SK-N-MC (cell line): ENCODE measurements at regions not wholly inside any gene's neighbourhood (a gene's known extent, or its start where the extent isn't known, plus 50 kb on each side); places are given as distances from the start of the nearest gene placed in this dataset.

Experiments used
- DNase-seq: peaks from one replicate; pipeline ENCODE4 v3.0.0-alpha.2; 2011; ENCODE audit warnings: low read depth, low spot score
- H3K27ac ChIP-seq: fragments of 200-600 bp; sonication (generic); 2 replicates; pipeline ENCODE4 v1.5.1; 2016; ENCODE audit warnings: mixed run types
- H3K36me3 ChIP-seq: fragments of 200-600 bp; sonication (generic); 2 replicates; pipeline ENCODE4 v1.6.1; 2017; ENCODE audit warnings: antibody characterized with exemption, low read length, mixed read lengths; ENCODE audit not compliant: insufficient read depth
- H3K4me3 ChIP-seq: fragments of 200-600 bp; sonication (generic); 2 replicates; pipeline ENCODE4 v1.5.1; 2016
- H3K9ac ChIP-seq: fragments of 200-600 bp; sonication (generic); 2 replicates; pipeline ENCODE4 v1.8.0; 2017; ENCODE audit warnings: mixed run types, mixed read lengths; ENCODE audit not compliant: insufficient read length
- H3K9me3 ChIP-seq: fragments of 200-600 bp; sonication (generic); 2 replicates; pipeline ENCODE4 v1.6.1; 2017; ENCODE audit warnings: low read depth, mild to moderate bottlenecking, antibody characterized with exemption, low read length, moderate library complexity, mixed read lengths
- EZH2 ChIP-seq: fragments of 200-600 bp; sonication (generic); IDR thresholded peaks from one replicate; pipeline ENCODE4 v1.6.1; 2017; ENCODE audit warnings: antibody characterized with exemption
- FOXP2 ChIP-seq: optimal IDR thresholded peaks from 2 replicates; pipeline ENCODE3; 2011; ENCODE audit warnings: mild to moderate bottlenecking, moderate library complexity; ENCODE audit not compliant: insufficient read depth; ENCODE audit errors: extremely low read length, control extremely low read depth
- POLR2AphosphoS5 ChIP-seq: IDR thresholded peaks from 2 replicates; pipeline ENCODE4 v1.6.1; 2012; ENCODE audit warnings: mild to moderate bottlenecking, low read depth, low read length, borderline replicate concordance

GRCh38 chr14:66420251-66421006 lies 65.7 kb upstream of the CCDC196 start:
- DNase-seq: no peak
- Histone ChIP-seq H3K4me3 (no peak overlapping the region), H3K27ac (no peak overlapping the region), H3K36me3 (no peaks in the 10 kb centered on the region), H3K9me3 (no peaks in the 10 kb centered on the region), H3K9ac (no peak overlapping the region)
- TF ChIP-seq FOXP2 (no peak), POLR2AphosphoS5 (no peak), EZH2 (no peak)

- no peaks in the 10 kb centered on the region for H3K9me3 ChIP-seq
- no peak overlapping the region for H3K27ac ChIP-seq
- DNase-seq: no peak
- H3K4me3 ChIP-seq: no peak overlapping the region
- no peak overlapping the region for H3K9ac ChIP-seq
- no peaks in the 10 kb centered on the region for H3K36me3 ChIP-seq
- TF ChIP-seq FOXP2 (no peak), EZH2 (no peak), POLR2AphosphoS5 (no peak)
Measured at GRCh38 chr14:66421990-66422946, 63.9 kb upstream of the CCDC196 start.

DNA sequence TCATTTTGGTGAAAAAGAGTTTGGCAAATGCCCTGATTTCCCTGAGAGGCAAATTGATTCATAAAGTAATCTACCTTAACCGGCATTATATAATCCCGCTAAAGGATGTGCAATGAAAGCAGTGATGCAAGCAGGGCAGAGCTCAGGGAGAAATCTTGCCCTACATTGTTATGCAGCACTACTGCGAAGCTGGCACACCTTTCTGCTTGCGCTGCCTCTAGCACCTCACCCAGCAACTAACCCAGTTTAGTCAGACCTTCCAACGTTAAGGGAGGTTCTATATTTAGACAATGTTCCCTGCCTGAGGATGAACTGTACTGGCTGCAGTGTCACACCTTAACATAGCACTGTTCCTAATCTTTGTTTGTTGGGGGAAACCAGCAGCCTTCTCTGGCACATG lies 60.8 kb upstream of the CCDC196 start:
- DNase-seq: no peak
- H3K9ac ChIP-seq: no peak overlapping the region
- no peak overlapping the region for H3K27ac ChIP-seq
- TF ChIP-seq FOXP2 (no peak), EZH2 (no peak), POLR2AphosphoS5 (no peak)
- no peak overlapping the region for H3K4me3 ChIP-seq
- no peaks in the 10 kb centered on the region for H3K9me3 ChIP-seq
- no peaks in the 10 kb centered on the region for H3K36me3 ChIP-seq

GRCh38 chr14:66426451-66426850 lies 59.7 kb upstream of the CCDC196 start:
- no peak for TF ChIP-seq EZH2
- no peak for TF ChIP-seq FOXP2
- no peak for TF ChIP-seq POLR2AphosphoS5
- Histone ChIP-seq H3K9me3 (no peaks in the 10 kb centered on the region), H3K9ac (no peak overlapping the region), H3K4me3 (no peak overlapping the region), H3K27ac (no peak overlapping the region), H3K36me3 (no peaks in the 10 kb centered on the region)
- no peak for DNase-seq

GRCh38 chr14:66432334-66432733 lies 53.8 kb upstream of the CCDC196 start:
- no peak overlapping the region for H3K4me3 ChIP-seq
- H3K36me3 ChIP-seq: no peaks in the 10 kb centered on the region
- no peak for TF ChIP-seq POLR2AphosphoS5
- no peak for TF ChIP-seq FOXP2
- no peak for TF ChIP-seq EZH2
- H3K27ac ChIP-seq: no peak overlapping the region
- H3K9ac ChIP-seq: no peak overlapping the region
- no peak for DNase-seq
- no peaks in the 10 kb centered on the region for H3K9me3 ChIP-seq

DNA sequence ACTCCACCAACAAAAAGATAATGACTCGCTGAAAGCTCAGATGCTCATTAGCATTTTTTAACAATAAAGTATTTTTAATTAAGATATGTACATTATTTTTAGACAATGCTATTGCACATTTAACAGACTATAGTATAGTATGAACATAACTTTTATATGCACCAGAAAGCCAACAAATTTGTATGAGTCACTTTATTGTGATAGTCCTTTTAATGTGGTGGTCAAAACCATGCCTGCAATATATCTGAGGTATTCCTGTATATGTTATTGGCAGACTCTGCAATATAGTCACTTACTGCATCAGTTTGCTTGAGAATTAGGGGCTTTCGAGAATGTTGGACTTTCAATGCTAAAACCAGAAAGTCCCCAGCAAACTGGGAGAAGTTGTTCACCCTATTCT lies 51.7 kb upstream of the CCDC196 start:
- Histone ChIP-seq H3K9me3 (no peaks in the 10 kb centered on the region), H3K9ac (no peak overlapping the region), H3K4me3 (no peak overlapping the region), H3K27ac (no peak overlapping the region), H3K36me3 (no peaks in the 10 kb centered on the region)
- no peak for DNase-seq
- TF ChIP-seq EZH2: no peak
- TF ChIP-seq FOXP2: no peak
- TF ChIP-seq POLR2AphosphoS5: no peak

DNA sequence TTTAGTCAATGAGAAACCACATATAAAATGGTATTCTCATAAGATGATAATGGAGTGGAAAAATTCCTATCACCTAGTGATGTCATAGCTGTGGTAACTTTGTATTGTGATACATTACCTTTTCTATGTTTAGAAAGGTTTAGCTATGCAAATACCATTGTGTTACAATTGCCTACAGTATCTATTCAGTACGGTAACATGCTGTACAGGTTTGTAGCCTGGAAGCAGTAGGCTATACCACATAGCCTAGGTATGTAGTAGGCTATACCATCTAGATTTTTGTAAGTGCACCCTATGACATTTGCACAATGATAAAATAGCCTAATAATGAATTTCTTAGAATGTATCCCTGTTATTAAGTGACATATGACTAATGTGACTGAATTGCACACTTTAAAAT lies 50.5 kb upstream of the CCDC196 start:
- H3K9ac ChIP-seq: no peak overlapping the region
- no peak for DNase-seq
- no peak overlapping the region for H3K27ac ChIP-seq
- peaks cover 3% of the 10 kb centered on the region; the same call in 1 of the 2 replicates for H3K9me3 ChIP-seq
- no peaks in the 10 kb centered on the region for H3K36me3 ChIP-seq
- no peak for TF ChIP-seq POLR2AphosphoS5
- no peak for TF ChIP-seq EZH2
- TF ChIP-seq FOXP2: no peak
- H3K4me3 ChIP-seq: no peak overlapping the region
